ENCODE measurements at regions not wholly inside any gene's neighbourhood (a gene's known extent, or its start where the extent isn't known, plus 50 kb on each side); places are given as distances from the start of the nearest gene placed in this dataset.
"Not testable (repeated sequence)": the region's sequence is repeated elsewhere in the genome, so short reads cannot be mapped to it uniquely, and the experiment has no call there.

DNA sequence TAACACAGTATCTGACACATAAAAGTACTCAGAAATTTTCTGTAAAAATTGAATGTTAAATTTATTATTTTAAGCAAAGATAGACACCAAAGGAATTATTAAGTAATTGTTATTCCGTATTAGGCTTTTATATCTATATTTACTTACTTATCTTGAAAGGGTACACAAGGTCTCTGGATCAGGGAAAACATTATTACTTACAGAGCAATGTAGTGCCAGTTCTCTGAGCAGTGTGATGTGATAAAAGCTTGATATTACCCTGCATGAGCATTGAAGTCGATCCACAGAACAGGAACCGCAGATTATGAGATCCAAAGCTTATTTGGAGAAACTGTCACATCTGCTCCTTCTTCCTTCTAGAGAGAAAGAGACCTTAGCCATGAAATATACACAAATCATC lies 637.9 kb upstream of the RGS18 start:
- intact Hi-C loops (cut with DNase I), result no loop called here
- DNase-seq (ENCODE audit: low spot score), result no peak

DNA sequence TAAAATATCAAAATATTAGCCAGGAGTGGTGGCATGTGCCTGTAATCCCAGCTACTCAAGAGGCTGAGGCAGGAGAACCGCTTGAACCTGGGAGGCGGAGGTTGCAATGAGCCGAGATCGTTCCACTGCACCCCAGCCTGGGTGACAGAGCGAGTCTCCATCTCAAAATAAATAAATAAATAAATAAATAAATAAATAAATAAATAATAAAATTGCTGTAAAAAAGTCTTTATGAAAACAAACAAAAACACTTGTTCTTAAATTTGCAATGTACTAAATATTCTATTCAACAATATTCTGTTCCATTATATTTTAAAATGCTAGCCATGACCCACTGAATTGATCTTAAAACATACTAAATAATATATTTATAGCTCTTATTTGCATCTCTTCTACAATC lies 632.3 kb upstream of the RGS18 start:
- DNase-seq (ENCODE audit: low spot score); intact Hi-C loops (cut with DNase I): not testable (repeated sequence)

DNA sequence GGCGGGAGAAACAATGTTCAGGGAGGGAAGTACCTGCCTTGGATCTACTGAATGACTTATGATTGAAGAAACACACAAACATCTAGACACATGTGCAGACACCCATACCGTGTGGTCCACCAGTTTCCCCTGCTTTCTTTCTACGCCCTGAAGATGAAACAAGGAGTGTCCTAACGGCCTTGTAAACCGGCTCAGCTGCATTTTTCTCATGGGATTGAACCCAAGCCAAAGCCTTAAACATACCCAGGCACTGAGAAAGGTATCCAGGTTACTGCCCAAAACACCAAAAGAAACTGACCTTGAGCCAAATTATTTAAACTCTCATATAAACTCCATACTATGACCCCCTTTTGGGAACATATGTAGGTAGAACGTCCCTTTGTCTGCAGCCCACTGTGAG lies 630.0 kb upstream of the RGS18 start:
- intact Hi-C loops (cut with DNase I), result no loop called here
- no peak for DNase-seq (ENCODE audit: low spot score)

DNA sequence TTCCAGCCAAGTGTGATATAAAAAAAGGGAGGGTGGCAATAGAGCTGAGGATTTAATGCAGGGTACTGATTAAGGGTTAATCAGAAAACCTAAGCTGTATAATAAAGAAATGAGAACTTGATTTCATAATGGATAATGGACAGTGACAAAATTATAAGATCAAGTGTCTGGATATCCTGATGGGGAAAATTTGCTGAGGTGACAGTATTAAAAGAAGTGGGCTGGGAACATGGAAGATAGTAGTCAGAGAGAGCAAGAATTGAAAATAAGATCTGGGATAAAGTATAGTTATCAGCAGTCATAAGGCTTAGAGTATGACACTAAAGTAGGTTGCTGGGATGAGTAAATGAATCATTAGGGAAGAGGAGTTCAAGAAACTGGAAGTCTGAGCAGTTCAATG lies 627.3 kb upstream of the RGS18 start:
- intact Hi-C loops (cut with DNase I), result no loop called here
- no peak for DNase-seq (ENCODE audit: low spot score)

DNA sequence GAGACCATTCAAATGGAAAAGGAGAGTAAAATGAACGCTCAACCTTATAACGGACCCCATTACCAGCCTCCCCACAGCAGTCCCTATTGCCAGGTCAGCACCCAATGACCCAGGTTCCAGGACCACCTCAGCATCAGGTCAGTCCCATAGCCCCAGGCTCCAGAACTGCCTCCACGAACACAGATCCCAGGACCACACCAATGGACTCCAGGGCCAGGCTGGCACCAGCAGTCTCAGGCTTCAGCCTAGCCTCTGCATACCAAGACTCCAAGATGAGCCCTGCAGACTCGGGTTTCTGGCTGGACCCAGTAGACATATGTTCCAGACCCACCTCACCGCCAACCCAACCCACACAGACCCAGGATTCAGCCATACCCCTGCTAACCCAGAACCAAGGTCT lies 625.0 kb upstream of the RGS18 start:
- DNase-seq (ENCODE audit: low spot score), result no peak
- intact Hi-C loops (cut with DNase I), result no loop called here

DNA sequence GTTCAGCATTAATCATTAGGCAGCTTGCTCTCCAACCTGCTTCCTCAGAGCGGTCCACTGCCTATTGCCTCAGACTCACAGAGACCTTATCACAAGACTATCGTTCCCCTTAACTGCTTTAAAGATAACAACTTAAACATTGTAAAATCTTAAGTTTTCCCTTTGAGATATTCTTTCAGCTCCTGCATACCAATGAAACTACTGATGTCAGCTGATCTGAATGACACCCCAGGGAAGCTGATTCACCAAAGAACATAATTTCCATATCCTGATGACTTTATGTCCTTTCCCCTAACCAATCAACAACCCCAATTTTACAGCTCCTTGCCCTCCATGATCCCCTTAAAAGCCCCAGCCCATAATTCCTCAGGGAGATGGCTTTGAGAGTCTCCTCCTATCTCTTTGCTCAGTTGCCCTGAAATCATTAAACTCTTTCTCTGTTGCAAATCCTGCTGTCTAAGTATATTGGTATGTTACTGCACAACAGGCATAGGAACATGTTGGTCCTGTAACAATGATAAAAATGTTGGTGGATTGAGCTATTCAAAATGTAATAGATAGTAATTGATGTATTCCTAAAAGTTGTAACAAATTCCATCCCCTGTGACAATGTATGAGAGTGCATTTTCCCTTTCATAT lies 621.4 kb upstream of the RGS18 start:
- no peak for DNase-seq (ENCODE audit: low spot score)
- intact Hi-C loops (cut with DNase I), result no loop called here

DNA sequence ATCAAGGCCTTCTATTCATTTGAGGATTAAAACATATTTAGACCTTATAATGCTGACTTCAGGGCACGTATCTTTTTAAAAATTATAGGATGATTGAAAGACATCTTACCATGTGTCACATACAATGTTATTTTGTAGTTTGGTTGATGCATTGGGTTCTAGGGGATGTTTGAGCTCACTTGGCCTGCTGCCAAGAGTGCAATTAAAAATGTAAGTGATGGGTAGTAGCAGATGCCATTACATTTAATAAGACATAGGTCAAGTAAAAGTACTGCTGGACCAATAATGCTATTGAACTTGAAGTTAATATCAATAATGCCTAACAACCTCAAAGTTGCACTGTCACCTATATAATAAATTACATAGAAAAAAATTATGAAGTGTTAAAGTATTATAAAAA lies 616.5 kb upstream of the RGS18 start:
- intact Hi-C loops (cut with DNase I), result no loop called here
- no peak for DNase-seq (ENCODE audit: low spot score)

DNA sequence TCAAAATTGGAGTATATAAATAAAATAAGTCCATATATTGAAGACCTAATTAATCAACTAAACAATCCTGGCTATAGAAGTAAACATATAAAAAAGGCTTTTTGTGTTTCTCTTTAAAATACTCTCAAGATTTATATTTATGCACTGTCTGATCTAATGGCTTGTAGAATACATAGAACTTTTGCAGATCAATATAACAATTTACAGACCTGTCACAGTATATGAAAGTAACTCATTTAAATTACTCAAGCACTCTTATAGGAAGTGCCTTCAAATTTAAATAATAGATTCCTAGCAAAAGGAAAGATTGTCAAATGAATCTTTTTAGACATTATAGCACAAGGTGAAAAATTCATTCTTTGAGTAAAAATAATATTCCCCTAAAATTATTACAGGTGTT lies 615.8 kb upstream of the RGS18 start:
- no peak for DNase-seq (ENCODE audit: low spot score)
- intact Hi-C loops (cut with DNase I), result no loop called here

DNA sequence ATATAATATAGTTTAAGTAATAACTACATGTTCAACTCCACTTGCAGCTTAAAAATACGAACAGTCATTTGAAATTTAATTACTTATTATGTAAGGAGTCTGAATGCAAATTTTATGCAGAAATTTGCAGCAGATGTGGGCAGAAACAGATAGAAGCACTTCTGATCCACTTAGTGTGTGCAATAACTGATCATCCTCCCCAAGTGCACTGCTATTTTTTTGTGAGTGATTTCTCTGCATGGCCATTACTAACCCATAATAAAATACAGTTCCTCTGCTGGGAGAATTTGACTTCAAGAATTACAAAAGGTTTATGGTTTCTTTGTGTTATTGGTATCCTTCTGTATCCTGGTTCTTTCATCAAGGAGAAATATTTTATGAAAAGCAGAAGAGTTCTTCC lies 611.5 kb upstream of the RGS18 start:
- DNase-seq (ENCODE audit: low spot score), result no peak
- intact Hi-C loops (cut with DNase I), result no loop called here

DNA sequence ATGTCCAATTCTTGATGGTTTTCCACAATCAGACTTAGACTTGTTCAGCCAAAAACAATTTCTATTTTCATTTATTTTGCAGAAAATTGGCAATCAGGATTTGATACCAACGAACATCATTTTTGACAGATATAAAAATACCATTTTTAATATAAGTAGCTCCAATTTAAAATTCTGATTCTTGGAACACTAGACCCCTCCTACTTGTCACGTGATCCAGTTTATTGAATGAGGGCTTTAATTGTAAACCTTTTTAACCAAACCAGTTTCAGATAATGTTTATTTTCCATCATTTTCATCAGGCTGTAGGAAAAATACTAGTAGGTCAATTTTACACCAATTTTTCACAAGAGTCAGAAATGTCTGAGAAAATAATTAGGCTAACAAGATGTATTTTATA lies 607.2 kb upstream of the RGS18 start:
- intact Hi-C loops (cut with DNase I), result no loop called here
- DNase-seq (ENCODE audit: low spot score), result no peak

DNA sequence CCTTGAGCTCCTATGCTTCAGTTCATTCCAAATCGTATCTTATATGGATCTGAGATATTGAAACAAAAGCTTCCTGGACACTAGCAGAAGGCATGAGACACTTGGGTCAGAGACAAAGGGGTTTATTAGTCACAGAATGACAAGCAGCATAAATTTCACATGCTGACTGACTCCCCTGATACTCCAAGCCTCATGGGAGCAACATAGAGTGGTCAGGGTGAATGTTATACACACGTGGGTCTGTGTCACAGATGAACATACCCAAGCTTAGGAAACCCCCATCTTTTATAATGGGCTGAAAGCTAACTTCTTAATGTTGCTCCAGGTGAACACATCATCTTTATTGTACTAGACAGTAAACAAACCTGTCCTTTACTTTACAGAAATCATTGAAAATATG lies 599.9 kb upstream of the RGS18 start:
- intact Hi-C loops (cut with DNase I), result no loop called here

DNA sequence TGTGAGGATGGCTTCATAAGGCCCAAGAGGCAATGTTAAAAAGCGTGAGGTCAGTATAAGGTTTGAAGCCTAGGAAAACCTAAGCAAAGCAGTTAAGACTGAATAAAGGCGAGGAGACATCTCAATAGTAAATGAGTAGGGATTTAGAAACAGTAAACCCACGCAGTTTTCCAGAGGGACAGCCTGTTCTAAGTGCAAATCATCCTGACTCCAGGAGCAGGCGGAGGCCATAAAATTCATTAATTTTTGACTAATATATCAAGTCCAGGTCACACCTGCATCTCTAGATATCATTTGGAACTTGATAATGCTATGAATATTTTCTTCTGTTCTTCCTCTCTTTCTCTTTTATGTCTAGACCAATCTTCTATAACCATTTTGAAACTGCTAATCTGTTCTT lies 597.0 kb upstream of the RGS18 start:
- intact Hi-C loops (cut with DNase I), result no loop called here

More for the DNA sequence above, 599.9 kb upstream of the RGS18 start:
- DNase-seq (ENCODE audit: low spot score), result no peak

DNA sequence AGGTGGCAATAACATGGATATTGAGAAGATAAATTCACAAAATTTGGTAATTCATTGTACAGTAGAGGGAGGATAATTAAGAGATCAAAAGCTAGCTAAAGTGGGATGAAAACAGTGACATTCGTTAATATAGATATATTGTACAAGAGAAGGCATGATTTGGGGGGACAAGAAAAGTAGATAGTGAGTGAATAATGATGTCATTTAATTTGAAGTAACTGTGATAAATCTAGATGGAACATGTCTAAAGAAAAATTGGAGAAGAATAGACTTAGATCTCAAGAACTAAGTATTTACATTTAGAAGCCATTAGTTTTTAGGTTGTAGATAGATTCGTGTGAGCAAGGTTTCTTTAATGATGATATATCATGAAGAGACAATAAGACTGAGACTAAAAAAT lies 594.0 kb upstream of the RGS18 start:
- DNase-seq (ENCODE audit: low spot score), result no peak
- intact Hi-C loops (cut with DNase I), result no loop called here

More for the DNA sequence above, 597.0 kb upstream of the RGS18 start:
- no peak for DNase-seq (ENCODE audit: low spot score)

DNA sequence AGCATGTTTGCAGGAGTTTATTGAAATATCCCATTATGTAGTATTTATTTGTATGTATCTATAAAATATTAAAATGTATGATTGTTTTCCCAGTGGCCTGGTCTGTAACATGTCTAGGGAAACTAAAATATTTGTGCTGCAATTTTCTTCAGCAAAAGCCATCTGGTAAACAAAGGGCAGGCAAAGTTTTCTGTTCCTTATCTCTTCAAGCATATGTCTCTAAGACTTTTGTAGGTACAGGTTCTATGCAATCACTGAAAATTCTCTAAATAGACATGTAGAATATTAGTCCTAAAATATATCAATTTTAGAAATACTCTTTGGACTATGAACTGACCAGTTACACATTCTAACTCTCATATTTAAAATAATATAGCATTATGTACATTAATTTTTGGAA lies 585.8 kb upstream of the RGS18 start:
- no peak for DNase-seq (ENCODE audit: low spot score)
- intact Hi-C loops (cut with DNase I), result no loop called here

DNA sequence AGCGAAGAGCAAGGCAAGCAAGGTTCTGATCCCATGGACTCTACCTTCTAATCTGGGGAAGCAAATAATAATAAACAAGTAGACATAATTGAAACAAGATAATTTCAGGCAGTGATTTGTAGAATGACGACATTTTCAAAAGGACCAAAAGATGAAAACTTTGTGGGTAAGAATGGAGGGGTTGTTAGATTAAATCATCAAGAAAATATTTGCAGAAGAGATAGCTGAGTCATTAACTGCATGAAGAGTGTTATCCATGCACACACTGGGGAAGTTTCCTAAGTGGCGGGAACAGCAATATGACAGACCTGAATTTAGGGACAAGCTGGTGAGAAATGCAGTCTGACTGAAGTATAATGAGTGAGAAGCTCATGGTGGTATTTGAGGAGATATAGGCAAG lies 583.1 kb upstream of the RGS18 start:
- intact Hi-C loops (cut with DNase I), result no loop called here
- no peak for DNase-seq (ENCODE audit: low spot score)

DNA sequence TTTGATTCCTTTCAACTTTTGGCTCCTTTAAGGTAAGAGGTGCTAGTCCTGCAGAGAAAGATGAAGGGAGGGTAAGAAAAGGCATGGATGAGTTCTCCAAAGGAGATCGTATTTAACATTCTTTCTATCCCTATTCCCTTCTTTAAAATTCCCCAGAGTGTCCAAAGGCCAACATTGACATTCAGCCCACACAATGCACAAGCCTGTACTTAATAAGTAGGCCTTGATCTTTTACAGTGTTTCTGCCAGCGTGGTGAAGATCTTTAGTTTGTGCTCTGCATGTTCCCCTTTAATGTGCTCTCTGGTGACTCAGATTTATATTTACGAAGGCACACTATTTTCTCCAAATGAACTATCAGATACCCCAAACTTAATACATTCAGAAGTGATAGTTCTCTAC lies 582.5 kb upstream of the RGS18 start:
- intact Hi-C loops (cut with DNase I), result no loop called here

DNA sequence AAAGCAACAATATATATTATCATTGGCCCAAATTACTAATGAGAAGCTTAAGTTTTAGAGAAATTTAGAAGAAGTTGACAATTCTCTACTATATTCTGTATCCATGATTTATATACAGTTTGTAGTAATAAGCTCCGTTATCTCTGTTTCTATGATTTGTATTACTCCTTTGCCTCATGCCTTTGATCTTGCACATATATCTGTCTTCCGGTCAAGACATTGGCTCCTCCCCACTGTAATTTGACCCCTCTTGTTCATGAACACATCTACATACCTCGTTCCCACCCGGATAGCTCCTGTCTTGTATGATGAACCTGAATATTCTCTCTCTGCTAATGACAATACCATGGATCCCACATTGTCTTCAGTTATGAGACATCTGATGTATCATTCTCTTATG lies 581.0 kb upstream of the RGS18 start:
- no peak for DNase-seq (ENCODE audit: low spot score)
- intact Hi-C loops (cut with DNase I), result no loop called here

More for the DNA sequence above, 582.5 kb upstream of the RGS18 start:
- no peak for DNase-seq (ENCODE audit: low spot score)

DNA sequence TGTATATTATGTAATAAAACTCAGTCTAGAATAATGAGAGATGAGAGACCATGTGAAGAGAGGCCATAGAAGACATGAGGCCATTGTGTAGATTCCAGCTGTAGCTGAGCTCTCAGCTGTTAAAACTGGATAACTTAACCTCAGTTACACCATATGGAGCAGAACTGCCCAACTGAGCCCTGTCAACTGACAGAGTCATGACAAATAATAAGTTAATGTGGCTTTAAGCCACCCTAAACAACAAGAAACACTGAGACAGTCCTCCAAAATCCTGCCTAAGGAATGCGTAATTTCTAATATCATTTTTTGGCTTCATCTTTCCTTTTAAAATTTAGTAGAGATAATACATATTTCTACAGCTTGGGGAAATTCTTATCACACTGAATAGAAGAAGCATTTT lies 580.0 kb upstream of the RGS18 start:
- intact Hi-C loops (cut with DNase I), result no loop called here
- DNase-seq (ENCODE audit: low spot score), result no peak

DNA sequence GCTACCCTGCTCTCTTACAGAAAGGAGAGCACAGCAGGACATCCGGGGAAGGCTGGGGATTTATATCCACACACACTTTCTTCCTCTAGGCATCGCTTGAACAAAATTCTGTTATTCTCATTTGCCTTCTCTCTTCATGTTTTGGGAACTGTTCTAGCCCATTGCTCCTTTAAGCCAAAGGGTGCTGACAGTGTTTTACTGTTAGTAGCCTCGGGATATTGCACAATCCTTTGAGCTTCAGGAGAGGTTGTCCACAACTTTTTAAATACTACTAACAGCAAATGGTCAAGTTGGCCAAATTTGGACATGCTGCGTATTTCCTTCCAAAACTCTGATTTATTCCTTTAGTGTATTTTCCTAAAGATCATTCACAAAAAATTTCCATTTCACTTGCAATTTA lies 579.2 kb upstream of the RGS18 start:
- no peak for DNase-seq (ENCODE audit: low spot score)
- intact Hi-C loops (cut with DNase I), result no loop called here

DNA sequence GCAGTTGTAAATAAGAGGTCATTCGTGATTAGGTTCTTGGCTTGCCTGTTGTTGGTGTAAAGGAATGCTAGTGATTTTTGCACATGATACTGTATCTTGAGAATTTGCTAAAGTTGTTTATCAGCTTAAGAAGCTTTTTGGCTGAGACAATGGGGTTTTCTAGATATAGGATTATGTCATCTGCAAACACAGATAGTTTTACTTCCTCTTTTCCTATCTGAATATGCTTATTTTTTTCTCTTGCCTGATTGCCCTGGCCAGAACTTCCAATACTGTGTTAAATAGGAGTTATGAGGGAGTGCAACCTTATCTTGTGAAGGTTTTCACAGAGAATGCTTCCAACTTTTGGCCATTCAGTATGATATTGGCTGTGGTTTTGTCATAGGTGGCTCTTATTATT lies 576.1 kb upstream of the RGS18 start:
- DNase-seq (ENCODE audit: low spot score), result no peak
- intact Hi-C loops (cut with DNase I), result no loop called here

DNA sequence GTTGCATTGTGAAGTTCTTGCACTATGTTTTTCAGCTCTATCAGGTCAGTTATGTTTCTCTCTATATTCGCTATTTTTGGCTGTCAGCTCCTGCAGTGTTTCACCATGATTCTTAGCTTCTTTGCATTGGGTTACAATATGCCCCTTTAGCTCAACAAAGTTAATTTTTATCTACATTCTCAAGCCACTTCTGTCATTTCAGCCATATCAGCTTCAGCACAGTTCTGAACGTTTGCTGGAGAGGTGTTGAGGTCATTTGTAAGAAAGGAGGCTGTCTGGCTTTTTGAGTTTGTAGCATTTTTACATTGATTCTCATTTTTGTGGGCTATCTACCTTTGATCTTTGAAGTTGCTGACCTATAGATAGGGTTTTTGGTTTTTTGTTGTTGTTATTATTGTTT lies 573.2 kb upstream of the RGS18 start:
- intact Hi-C loops (cut with DNase I), result no loop called here
- no peak for DNase-seq (ENCODE audit: low spot score)

DNA sequence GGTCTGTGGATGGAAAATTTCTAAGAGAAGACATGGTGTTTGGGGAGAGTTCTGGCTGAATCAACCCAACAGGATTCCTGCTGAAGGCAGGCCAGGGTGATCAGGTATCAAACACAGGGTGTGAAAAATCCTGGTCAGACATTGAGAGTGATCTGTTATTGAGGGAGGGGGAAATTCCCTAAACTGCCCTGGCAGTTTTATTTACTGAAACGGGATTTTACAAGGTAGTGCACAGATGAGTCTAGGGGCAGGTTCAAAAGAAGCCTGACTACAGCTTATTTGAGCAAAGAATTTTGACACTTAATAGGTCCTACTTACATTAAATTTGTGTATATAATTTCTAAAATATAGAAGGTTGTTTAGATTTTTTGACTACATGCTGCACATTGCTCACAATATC lies 569.4 kb upstream of the RGS18 start:
- DNase-seq (ENCODE audit: low spot score), result no peak
- intact Hi-C loops (cut with DNase I), result no loop called here

Data from posterior vena cava (tissue), 2 donors.